HUES6 (cell line): ENCODE measurements at regions not wholly inside any gene's neighbourhood (a gene's known extent, or its start where the extent isn't known, plus 50 kb on each side); places are given as distances from the start of the nearest gene placed in this dataset.
A peak's percentile ranks its signal among the peaks of the same experiment; 100 is the strongest.
"Not testable (repeated sequence)": the region's sequence is repeated elsewhere in the genome, so short reads cannot be mapped to it uniquely, and the experiment has no call there.

ENCODE experiments used
- H3K27ac ChIP-seq: 2 replicates; pipeline ENCODE4 v1.7.0; 2013; ENCODE audit warnings: low read depth, mild to moderate bottlenecking, low read length, inconsistent platforms
- H3K27me3 ChIP-seq: 2 replicates; pipeline ENCODE4 v1.6.1; 2013; ENCODE audit warnings: low read length; ENCODE audit not compliant: control insufficient read depth, insufficient read depth
- H3K36me3 ChIP-seq: 2 replicates; pipeline ENCODE4 v1.6.1; 2013; ENCODE audit warnings: low read length; ENCODE audit not compliant: control insufficient read depth, insufficient read depth
- H3K4me1 ChIP-seq: 2 replicates; pipeline ENCODE4 v1.6.1; 2013; ENCODE audit warnings: low read length; ENCODE audit not compliant: control insufficient read depth, insufficient read depth
- H3K4me3 ChIP-seq: 2 replicates; pipeline ENCODE4 v1.5.1; 2013; ENCODE audit warnings: low read depth, low read length
- H3K9ac ChIP-seq: one replicate; pipeline ENCODE4 v1.6.1; 2013; ENCODE audit warnings: mild to moderate bottlenecking, low read length
- H3K9me3 ChIP-seq: 2 replicates; pipeline ENCODE4 v1.6.1; 2013; ENCODE audit warnings: low read depth, low read length; ENCODE audit not compliant: control insufficient read depth, insufficient read depth

GRCh38 chr13:38462605-38463004, 113.0 kb downstream of the UFM1 start:
- Histone ChIP-seq H3K36me3 (no peaks in the 10 kb centered on the region), H3K9ac (no peak overlapping the region), H3K4me1 (no peaks in the 10 kb centered on the region), H3K9me3 (peaks cover 8% of the 10 kb centered on the region; the same call in 1 of the 2 replicates), H3K27ac (no peak overlapping the region), H3K4me3 (no peak overlapping the region), H3K27me3 (no peaks in the 10 kb centered on the region)

- Histone ChIP-seq H3K9ac (no peak overlapping the region), H3K36me3 (no peaks in the 10 kb centered on the region), H3K27ac (no peak overlapping the region), H3K9me3 (peaks cover 8% of the 10 kb centered on the region; the same call in 1 of the 2 replicates), H3K4me3 (no peak overlapping the region), H3K27me3 (no peaks in the 10 kb centered on the region), H3K4me1 (no peaks in the 10 kb centered on the region)
Measured at GRCh38 chr13:38463048-38463447, 113.4 kb downstream of the UFM1 start.

DNA sequence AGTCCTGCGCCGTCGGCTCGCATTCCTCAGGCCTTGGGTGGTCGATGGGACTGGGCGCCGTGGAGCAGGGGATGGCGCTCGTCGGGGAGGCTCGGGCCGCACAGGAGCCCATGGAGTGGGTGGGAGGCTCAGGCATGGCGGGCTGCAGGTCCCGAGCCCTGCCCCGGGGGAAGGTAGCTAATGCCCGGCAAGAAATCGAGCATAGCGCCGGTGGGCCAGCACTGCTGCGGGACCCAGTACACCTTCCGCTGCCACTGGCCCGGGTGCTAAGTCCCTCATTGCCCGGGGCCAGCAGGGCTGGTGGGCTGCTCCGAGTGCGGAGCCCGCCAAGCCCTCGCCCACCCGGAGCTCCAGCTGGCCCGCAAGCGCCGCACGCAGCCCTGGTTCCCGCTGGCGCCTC, 122.8 kb downstream of the UFM1 start:
- H3K9me3 ChIP-seq, H3K27me3 ChIP-seq, H3K36me3 ChIP-seq, H3K4me3 ChIP-seq, H3K27ac ChIP-seq, H3K4me1 ChIP-seq, H3K9ac ChIP-seq: not testable (repeated sequence)

DNA sequence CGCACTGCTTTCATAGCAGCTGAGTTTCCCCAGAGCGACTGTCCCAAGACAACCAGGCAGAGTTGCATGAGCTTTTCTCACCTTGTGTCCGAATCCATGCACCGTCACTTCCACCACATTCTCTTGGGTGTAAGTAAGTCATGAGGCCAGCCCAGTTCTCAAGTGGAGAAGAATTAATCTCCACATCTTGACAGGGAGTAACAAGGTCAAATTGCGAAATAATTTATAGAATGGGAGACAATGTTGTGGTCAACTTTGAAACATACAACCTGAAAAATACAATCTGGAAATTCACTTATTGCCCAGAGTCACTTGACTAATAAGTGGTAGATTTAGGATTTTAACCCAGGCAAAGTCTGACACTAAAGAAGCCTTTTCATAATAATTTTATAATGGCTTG, 123.7 kb downstream of the UFM1 start:
- Histone ChIP-seq H3K4me3 (no peak overlapping the region), H3K27ac (no peak overlapping the region), H3K4me1 (no peaks in the 10 kb centered on the region), H3K27me3 (no peaks in the 10 kb centered on the region), H3K9ac (no peak overlapping the region), H3K9me3 (no peaks in the 10 kb centered on the region), H3K36me3 (no peaks in the 10 kb centered on the region)

DNA sequence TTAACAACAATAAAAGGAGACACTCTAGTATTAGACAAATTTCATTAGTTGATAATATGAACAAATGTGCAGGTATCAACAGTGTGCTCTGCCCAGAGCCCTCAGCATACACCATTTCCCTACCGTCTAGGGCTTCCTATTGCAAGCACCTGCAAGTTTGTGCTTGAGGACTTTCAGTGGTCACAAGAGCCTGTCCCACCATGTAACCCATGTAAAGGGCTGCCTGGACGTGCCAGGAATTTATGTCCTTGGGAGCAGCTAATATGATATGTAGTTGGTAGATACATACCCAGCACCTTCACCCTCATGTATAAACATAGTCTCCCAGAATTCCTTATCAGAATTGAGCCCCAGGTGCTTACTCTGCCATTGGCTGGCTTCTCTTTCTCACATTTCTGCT, 128.0 kb downstream of the UFM1 start:
- no peaks in the 10 kb centered on the region for H3K4me1 ChIP-seq
- H3K27ac ChIP-seq, result no peak overlapping the region
- no peaks in the 10 kb centered on the region for H3K36me3 ChIP-seq
- no peaks in the 10 kb centered on the region for H3K9me3 ChIP-seq
- no peak overlapping the region for H3K4me3 ChIP-seq
- H3K27me3 ChIP-seq, result no peaks in the 10 kb centered on the region
- H3K9ac ChIP-seq, result no peak overlapping the region

GRCh38 chr13:38483623-38484022, 134.0 kb downstream of the UFM1 start:
- H3K4me1 ChIP-seq, result no peaks in the 10 kb centered on the region
- no peak overlapping the region for H3K4me3 ChIP-seq
- H3K27ac ChIP-seq, result no peak overlapping the region
- H3K9me3 ChIP-seq, result no peaks in the 10 kb centered on the region
- H3K9ac ChIP-seq, result no peak overlapping the region
- H3K27me3 ChIP-seq, result no peaks in the 10 kb centered on the region
- H3K36me3 ChIP-seq, result no peaks in the 10 kb centered on the region

DNA sequence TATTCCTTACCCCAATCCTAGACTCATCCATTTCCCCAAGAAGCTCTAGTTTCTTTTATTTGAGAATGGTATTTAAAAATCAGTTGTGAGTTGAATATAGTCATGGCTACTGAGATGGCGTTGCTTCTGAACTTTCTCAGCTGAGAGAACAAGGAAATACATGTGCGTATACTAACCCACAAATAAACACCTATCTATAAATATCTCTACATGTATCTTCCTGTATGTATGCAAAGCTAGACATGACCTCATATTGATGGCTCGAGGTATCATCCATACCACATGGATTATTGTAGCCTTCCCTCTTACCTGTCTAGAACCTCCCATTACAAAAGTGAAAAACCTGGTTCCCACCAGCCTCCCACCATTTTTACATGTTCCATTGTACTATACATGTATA, 141.0 kb downstream of the UFM1 start:
- H3K4me1 ChIP-seq, result no peaks in the 10 kb centered on the region
- no peaks in the 10 kb centered on the region for H3K9me3 ChIP-seq
- H3K9ac ChIP-seq, result no peak overlapping the region
- no peak overlapping the region for H3K27ac ChIP-seq
- no peaks in the 10 kb centered on the region for H3K27me3 ChIP-seq
- no peak overlapping the region for H3K4me3 ChIP-seq
- H3K36me3 ChIP-seq, result no peaks in the 10 kb centered on the region

GRCh38 chr13:38494445-38494844, 144.8 kb downstream of the UFM1 start:
- no peaks in the 10 kb centered on the region for H3K9me3 ChIP-seq
- no peak overlapping the region for H3K9ac ChIP-seq
- H3K4me1 ChIP-seq, result no peaks in the 10 kb centered on the region
- H3K27ac ChIP-seq, result no peak overlapping the region
- H3K27me3 ChIP-seq, result no peaks in the 10 kb centered on the region
- no peak overlapping the region for H3K4me3 ChIP-seq
- no peaks in the 10 kb centered on the region for H3K36me3 ChIP-seq

- Histone ChIP-seq H3K4me3 (no peak overlapping the region), H3K9me3 (0 out of 2 replicates have a peak, but pooled peaks cover 4% of the 10 kb centered on the region), H3K4me1 (no peaks in the 10 kb centered on the region), H3K27me3 (no peaks in the 10 kb centered on the region), H3K27ac (no peak overlapping the region), H3K9ac (no peak overlapping the region), H3K36me3 (no peaks in the 10 kb centered on the region)
Measured at GRCh38 chr13:38496917-38497316, 147.3 kb downstream of the UFM1 start.

- Histone ChIP-seq H3K9ac (no peak overlapping the region), H3K9me3 (0 out of 2 replicates have a peak, but pooled peaks cover 4% of the 10 kb centered on the region), H3K4me3 (no peak overlapping the region), H3K27me3 (no peaks in the 10 kb centered on the region), H3K27ac (no peak overlapping the region), H3K4me1 (no peaks in the 10 kb centered on the region), H3K36me3 (no peaks in the 10 kb centered on the region)
Measured at GRCh38 chr13:38498271-38498670, 148.6 kb downstream of the UFM1 start.

- no peaks in the 10 kb centered on the region for H3K27me3 ChIP-seq
- no peak overlapping the region for H3K9ac ChIP-seq
- H3K4me3 ChIP-seq, result no peak overlapping the region
- H3K27ac ChIP-seq, result no peak overlapping the region
- H3K4me1 ChIP-seq, result peaks cover 17% of the 10 kb centered on the region
- no peaks in the 10 kb centered on the region; the same call in 1 of the 2 replicates for H3K9me3 ChIP-seq
- H3K36me3 ChIP-seq, result no peaks in the 10 kb centered on the region
Measured at GRCh38 chr13:38514575-38514974, 164.9 kb downstream of the UFM1 start.

GRCh38 chr13:38518328-38518727, 168.5 kb upstream of the FREM2 start:
- Histone ChIP-seq H3K36me3 (no peaks in the 10 kb centered on the region), H3K9me3 (no peaks in the 10 kb centered on the region; the same call in 1 of the 2 replicates), H3K27ac (0 out of 2 replicates have a peak overlapping the region, but pooled peaks have one; percentile 58), H3K9ac (peak overlapping the region; percentile 49), H3K27me3 (no peaks in the 10 kb centered on the region), H3K4me1 (peaks cover 19% of the 10 kb centered on the region; the same call in 1 of the 2 replicates), H3K4me3 (no peak overlapping the region)
